ENCODE measurements at regions not wholly inside any gene's neighbourhood (a gene's known extent, or its start where the extent isn't known, plus 50 kb on each side); places are given as distances from the start of the nearest gene placed in this dataset.
"Not testable (repeated sequence)": the region's sequence is repeated elsewhere in the genome, so short reads cannot be mapped to it uniquely, and the experiment has no call there.

DNA sequence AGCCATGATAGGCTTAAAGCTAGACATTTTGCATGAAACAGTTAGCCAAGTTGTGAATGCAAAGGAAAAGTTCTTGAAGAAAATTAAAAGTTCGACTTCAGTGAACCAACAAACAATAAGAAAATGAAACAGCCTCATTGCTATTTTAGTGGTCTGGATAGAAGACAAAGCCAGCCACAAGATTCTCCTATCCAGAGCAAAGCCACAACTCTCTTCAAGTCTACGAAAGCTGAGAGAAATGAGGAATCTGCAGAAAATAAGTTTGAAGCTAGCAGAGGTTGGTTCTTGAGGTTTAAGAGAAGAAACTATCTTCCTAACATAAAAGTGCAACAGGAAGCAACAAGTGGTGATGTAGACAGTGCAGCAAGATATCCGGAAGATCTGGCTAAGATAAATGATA, 271.4 kb upstream of the GRM3 start:
- DNase-seq, result no peak

DNA sequence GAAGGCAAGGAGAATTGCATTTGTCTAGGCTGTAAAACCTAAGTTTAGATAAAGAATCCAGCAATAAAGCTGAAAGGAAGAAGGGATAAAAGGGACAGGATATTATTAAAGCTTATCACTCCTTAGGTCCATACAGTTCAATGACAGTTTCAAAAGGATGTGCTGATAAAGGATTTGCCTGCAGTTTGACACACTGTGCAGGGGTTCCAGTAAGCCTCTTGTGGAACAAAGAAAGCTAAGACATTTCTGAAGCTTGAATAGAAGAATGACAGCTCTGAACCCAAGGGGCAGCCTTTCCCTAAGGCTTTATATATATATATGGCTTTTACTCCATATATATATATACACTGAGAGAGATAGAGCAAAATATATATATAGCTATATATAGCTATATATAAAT, 276.8 kb upstream of the GRM3 start:
- no peak for DNase-seq

DNA sequence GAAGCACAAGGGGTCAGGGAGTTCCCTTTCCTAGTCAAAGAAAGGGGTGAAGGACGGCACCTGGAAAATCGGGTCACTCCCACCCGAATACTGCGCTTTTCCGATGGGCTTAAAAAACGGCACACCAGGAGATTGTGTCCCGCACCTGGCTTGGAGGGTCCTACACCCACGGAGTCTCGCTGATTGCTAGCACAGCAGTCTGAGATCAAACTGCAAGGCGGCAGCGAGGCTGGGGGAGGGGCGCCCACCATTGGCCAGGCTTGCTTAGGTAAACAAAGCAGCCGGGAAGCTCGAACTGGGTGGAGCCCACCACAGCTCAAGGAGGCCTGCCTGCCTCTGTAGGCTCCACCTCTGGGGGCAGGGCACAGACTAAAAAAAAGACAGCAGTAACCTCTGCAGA, 303.3 kb upstream of the GRM3 start:
- not testable (repeated sequence) for DNase-seq

DNA sequence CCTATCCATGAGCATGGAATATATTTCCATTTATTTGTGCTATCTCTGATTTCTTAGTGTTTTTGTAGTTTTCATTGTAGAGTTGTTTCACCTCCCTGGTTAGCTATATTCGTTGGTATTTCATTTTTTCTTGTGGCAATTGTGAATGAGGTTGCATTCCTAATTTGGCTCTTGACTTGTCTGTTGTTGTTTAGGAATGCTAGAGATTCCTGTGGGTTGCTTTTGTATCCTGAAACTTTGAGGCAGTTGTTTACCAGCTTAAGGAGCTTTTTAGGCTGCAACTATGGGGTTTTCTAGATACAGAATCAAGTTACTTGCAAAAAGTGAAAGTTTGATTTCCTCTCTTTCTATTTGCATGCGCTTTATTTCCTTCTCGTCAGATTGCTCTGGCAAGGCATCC, 304.7 kb upstream of the GRM3 start:
- DNase-seq, result no peak

GRCh38 chr7:86328801-86329433, 314.8 kb upstream of the GRM3 start:
- DNase-seq, result no peak

DNA sequence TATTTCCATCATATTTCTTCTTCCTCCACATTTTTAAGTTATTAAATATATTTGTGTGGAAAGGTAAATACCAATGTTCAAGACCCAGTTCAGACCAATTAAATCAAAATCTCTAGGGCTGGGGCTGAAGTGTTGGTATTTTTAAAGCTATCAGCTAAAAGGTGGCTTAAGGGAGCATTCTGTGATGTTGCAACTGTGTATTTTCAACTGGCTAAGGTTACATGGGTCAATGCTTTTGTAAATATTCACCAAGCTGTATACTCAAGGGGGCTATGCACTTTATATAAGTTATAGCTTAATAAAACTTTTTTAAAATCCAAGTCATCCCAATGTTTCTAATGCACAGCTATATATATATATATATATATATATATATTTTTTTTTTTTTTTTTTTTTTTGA, 316.9 kb upstream of the GRM3 start:
- DNase-seq, result no peak

GRCh38 chr7:86320889-86321288, 322.8 kb upstream of the GRM3 start:
- DNase-seq, result no peak

- DNase-seq, result no peak
These were observed 323.4 kb upstream of the GRM3 start for GRCh38 chr7:86320341-86320740.

GRCh38 chr7:86313842-86314241, 329.9 kb upstream of the GRM3 start:
- no peak for DNase-seq

DNA sequence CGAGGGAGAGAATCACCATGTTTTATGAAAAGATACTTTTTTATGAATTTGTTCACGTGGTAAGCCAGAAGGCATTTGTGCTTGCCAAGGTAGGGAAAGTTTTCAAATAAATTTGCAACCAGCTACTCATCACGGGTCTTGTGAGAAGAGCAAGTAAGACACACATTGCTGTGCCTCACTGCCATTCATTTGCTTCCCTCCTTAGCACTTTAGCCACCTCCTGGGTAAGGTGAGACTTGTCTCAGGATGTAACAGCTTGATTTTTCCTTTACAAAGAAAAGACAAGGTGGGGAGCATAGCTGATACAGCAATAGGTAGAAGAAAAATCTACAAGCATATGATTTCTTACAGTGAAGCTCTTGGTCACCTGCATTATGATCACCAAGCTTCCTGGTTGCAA, 342.4 kb upstream of the GRM3 start:
- no peak for DNase-seq

DNA sequence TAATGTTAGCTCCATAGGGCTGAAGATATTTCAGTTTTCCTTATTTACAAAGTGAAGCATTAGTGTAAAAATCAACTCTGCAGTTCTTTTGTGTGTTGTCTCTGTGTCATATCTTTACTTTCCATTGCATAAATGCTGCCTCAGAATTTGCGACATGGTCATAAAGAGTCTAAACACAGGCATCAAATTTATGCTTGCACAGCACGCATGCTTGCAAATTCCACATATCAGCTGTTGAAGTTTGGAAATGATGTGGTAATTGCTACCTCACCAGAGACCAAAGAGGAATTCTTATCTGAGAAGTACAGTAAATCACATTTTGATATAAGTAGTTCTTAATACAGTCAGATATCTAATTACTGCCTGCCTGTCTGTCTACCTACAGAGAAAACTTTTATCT, 348.2 kb upstream of the GRM3 start:
- DNase-seq, result no peak

- DNase-seq, result no peak
These were observed 361.6 kb upstream of the GRM3 start for GRCh38 chr7:86282014-86282682.

DNA sequence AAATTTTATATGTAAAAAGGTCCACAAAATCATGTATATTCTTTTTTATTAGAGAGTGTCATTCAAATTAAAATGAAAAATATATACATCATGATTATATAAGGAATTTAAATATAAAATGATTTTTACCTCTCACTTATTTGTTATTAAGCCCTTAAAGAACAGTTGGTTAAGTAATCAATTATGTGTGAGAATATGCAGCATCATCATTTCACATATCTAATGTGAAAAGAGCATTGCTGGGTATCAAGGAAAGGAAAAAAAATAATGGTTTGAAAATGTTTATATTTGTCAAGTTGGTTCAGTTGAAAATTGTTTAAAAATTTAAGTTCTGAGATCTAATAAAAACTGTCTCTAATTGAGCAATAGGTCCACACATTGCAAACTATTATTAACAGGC, 363.6 kb upstream of the GRM3 start:
- no peak for DNase-seq

GRCh38 chr7:86262781-86263180, 380.9 kb upstream of the GRM3 start:
- DNase-seq, result no peak

DNA sequence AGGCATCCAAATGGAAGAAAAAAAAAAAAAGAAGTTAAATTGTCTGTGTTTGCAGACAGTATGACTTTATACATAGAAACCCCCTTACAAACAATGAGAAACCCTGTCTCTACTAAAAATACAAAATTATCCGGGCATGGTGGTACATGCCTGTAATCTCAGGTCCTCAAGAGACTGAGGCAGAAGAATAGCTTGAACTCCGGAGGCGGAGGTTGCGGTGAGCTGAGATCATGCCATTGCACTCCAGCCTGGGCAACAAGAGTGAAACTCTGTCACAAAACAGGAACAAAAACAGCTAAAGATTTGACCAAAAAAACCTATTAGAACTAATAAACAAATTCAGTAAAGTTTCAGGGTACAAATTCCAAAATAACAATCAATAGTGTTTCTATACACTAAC, 385.8 kb upstream of the GRM3 start:
- DNase-seq, result no peak

- no peak for DNase-seq
These were observed 391.3 kb upstream of the GRM3 start for GRCh38 chr7:86252406-86252805.

GRCh38 chr7:86248977-86249376, 394.7 kb upstream of the GRM3 start:
- DNase-seq, result no peak

- no peak for DNase-seq
These were observed 400.5 kb upstream of the GRM3 start for GRCh38 chr7:86243171-86243570.

DNA sequence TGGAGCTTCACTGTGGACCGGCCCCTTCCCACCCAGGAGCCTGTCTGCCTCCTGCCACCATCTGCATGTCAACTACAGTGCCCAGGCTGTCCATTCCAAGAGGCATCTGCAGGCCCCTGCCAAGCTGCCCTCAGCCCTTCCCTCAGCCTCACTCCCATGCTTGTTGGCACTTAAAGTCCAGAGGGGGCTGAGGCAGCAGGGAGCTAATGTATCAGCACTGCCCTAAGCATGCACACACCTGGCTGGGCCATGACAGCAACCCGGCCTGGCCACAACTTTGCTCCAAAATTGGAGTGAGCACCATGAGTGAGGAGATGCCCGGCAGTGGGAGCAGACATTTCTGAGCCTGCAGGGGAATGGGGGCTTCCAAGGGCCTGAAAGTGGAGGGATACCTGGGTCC, 417.5 kb upstream of the GRM3 start:
- DNase-seq, result no peak

GRCh38 chr7:86222806-86223205, 420.9 kb upstream of the GRM3 start:
- no peak for DNase-seq

DNA sequence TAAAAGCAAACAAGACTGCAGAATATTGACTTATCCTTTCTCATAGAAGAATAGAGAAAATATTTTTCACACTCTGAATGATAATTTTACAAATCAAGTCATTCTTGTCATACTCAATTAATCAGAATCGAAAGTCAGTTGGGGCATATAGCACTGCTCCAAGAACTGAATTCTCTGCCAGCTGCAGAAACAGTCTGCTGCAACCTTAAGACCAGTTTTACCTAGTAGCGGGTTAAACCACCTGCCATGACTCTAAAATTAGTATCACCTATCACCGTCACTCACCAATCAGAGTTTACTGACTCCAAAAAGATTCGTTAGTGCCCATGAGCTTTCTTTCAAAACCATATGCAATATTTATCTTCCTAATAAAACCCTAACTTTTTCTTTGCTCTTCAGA, 429.0 kb upstream of the GRM3 start:
- DNase-seq, result no peak

GRCh38 chr7:86212976-86213375, 430.7 kb upstream of the GRM3 start:
- no peak for DNase-seq

DNA sequence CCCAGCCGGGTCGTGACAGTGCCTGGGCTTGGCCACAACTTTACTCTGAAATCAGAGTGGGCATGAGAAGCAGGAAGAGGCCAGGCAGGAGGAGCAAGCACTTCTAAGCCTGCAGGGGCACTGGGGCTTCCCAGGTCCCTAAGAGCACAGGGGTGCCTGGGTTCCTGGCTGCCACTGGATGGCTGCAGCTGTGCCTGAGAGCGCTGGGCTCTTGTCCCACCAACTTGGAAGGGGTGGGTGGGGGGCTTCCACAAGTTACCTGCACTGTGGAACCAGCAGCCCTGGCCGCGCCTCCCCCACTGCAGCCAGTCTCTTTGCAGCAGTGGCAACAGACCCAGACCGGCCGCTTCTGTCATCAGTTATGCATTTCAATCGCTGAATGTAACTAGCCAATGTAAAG, 434.7 kb upstream of the GRM3 start:
- DNase-seq, result no peak

DNA sequence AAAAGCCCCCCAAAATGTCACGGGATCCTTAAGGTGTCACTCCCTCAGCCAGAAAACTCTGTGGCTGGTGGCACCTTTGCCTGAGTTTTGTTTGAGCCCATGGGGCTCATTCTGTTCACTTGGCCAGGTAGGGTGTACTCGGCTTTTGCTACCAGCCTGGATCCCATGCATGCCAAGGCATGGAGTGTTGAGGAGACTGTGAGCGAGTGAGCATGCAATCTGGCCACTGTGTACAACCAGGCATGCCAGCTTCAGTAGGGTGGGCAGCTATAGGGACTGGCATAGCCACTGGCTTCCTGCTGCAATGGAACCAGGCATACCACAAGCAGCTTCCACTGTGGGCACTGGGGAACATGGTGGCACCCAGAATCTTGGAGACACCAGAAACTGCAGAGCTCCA, 436.0 kb upstream of the GRM3 start:
- no peak for DNase-seq
